GM12865 (cell line): ENCODE measurements at regions not wholly inside any gene's neighbourhood (a gene's known extent, or its start where the extent isn't known, plus 50 kb on each side); places are given as distances from the start of the nearest gene placed in this dataset.

Source experiments
- DNase-seq: peaks from one replicate; pipeline ENCODE4 v3.0.0; 2010; ENCODE audit warnings: low read depth
- H3K4me3 ChIP-seq: 2 replicates; pipeline ENCODE4 v1.5.1; 2011; ENCODE audit warnings: mild to moderate bottlenecking, low read depth, low read length, control low read depth
- CTCF ChIP-seq: IDR thresholded peaks from 2 replicates; pipeline ENCODE4 v1.5.1; 2011; ENCODE audit warnings: low read length, control low read depth, low read depth, inconsistent platforms; ENCODE audit not compliant: insufficient read depth; ENCODE audit errors: missing control alignments

- DNase-seq = no peak
- no peak overlapping the region for H3K4me3 ChIP-seq
- no peak for TF ChIP-seq CTCF
Observed at GRCh38 chr1:218660678-218661053, 315.5 kb downstream of the TGFB2 start.

- no peak for DNase-seq
- H3K4me3 ChIP-seq = no peak overlapping the region
- no peak for TF ChIP-seq CTCF
Observed at GRCh38 chr1:218661411-218661810, 316.3 kb downstream of the TGFB2 start.

- DNase-seq = no peak
- H3K4me3 ChIP-seq = no peak overlapping the region
- no peak for TF ChIP-seq CTCF
Observed at GRCh38 chr1:218664385-218665170, 319.4 kb downstream of the TGFB2 start.

GRCh38 chr1:218665221-218665620, 320.1 kb downstream of the TGFB2 start:
- DNase-seq = no peak

GRCh38 chr1:218666263-218666662, 321.1 kb downstream of the TGFB2 start:
- no peak overlapping the region for H3K4me3 ChIP-seq
- TF ChIP-seq CTCF = no peak
- no peak for DNase-seq

More at GRCh38 chr1:218665221-218665620, 320.1 kb downstream of the TGFB2 start:
- H3K4me3 ChIP-seq = no peak overlapping the region
- TF ChIP-seq CTCF = no peak

- no peak for DNase-seq
- H3K4me3 ChIP-seq = no peak overlapping the region
- no peak for TF ChIP-seq CTCF
Observed at GRCh38 chr1:218667781-218668516, 322.8 kb downstream of the TGFB2 start.

- TF ChIP-seq CTCF = no peak
- no peak overlapping the region for H3K4me3 ChIP-seq
- DNase-seq = no peak
Observed at GRCh38 chr1:218669431-218669830, 324.3 kb downstream of the TGFB2 start.
